AG04450 (cell line): ENCODE measurements at regions not wholly inside any gene's neighbourhood (a gene's known extent, or its start where the extent isn't known, plus 50 kb on each side); places are given as distances from the start of the nearest gene placed in this dataset.

Experiments used
- CTCF ChIA-PET: fragments of 300-600, 350-600 bp; formaldehyde crosslinking; extraction: SDS; loops from one replicate; lab custom pipeline; 2022; ENCODE audit warnings: antibody characterized with exemption, inconsistent platforms; lab: Charles Lee
- POLR2A ChIA-PET: fragments of 350-600 bp; formaldehyde crosslinking; extraction: SDS; loops from one replicate; lab custom pipeline; 2021; ENCODE audit warnings: antibody characterized with exemption, inconsistent platforms; lab: Yijun Ruan, JAX
- DNase-seq: peaks from one replicate; pipeline ENCODE4 v3.0.0-alpha.2; 2011; ENCODE audit warnings: low read depth, low spot score
- H3K27ac ChIP-seq: one replicate; pipeline ENCODE4 v1.5.1; 2012; ENCODE audit warnings: low read depth, low read length, control low read depth
- H3K27me3 ChIP-seq: one replicate; pipeline ENCODE4 v1.6.0; 2012; ENCODE audit warnings: low read length; ENCODE audit not compliant: control insufficient read depth, insufficient read depth
- H3K4me3 ChIP-seq: 2 replicates; pipeline ENCODE4 v1.5.1; 2011; ENCODE audit warnings: mild to moderate bottlenecking, low read depth, low read length, control low read depth
- H3K9me3 ChIP-seq: 2 replicates; pipeline ENCODE4 v1.5.1; 2012; ENCODE audit warnings: low read length; ENCODE audit not compliant: control insufficient read depth, insufficient read depth
- CTCF ChIP-seq: IDR thresholded peaks from 2 replicates; pipeline ENCODE4 v1.5.1; 2011; ENCODE audit warnings: low read depth, low read length, control low read depth, inconsistent platforms

GRCh38 chr2:8424997-8425900 lies 256.6 kb upstream of the ID2 start:
- CTCF ChIA-PET = no interaction called here
- TF ChIP-seq CTCF = no peak
- no peak for DNase-seq
- Histone ChIP-seq H3K9me3 (no peaks in the 10 kb centered on the region; the same call in 1 of the 2 replicates), H3K27ac (no peak overlapping the region), H3K27me3 (no peaks in the 10 kb centered on the region), H3K4me3 (no peak overlapping the region)
- POLR2A ChIA-PET = no interaction called here

GRCh38 chr2:8426550-8426949 lies 255.3 kb upstream of the ID2 start:
- no peak overlapping the region for H3K4me3 ChIP-seq
- H3K9me3 ChIP-seq = no peaks in the 10 kb centered on the region; the same call in 1 of the 2 replicates
- no peak for DNase-seq
- H3K27ac ChIP-seq = no peak overlapping the region
- no peaks in the 10 kb centered on the region for H3K27me3 ChIP-seq
- ChIA-PET CTCF (no interaction called here), POLR2A (no interaction called here)
- no peak for TF ChIP-seq CTCF

- POLR2A ChIA-PET = no interaction called here
- no peak for TF ChIP-seq CTCF
- DNase-seq = no peak
These were observed 254.6 kb upstream of the ID2 start for GRCh38 chr2:8427211-8427610.

GRCh38 chr2:8430628-8431027 lies 251.2 kb upstream of the ID2 start:
- no peak for DNase-seq
- no peak for TF ChIP-seq CTCF
- Histone ChIP-seq H3K4me3 (no peak overlapping the region), H3K9me3 (no peaks in the 10 kb centered on the region; the same call in 1 of the 2 replicates), H3K27ac (no peak overlapping the region), H3K27me3 (no peaks in the 10 kb centered on the region)
- ChIA-PET CTCF (no interaction called here), POLR2A (no interaction called here)

More at GRCh38 chr2:8427211-8427610, 254.6 kb upstream of the ID2 start:
- CTCF ChIA-PET = no interaction called here
- H3K4me3 ChIP-seq = no peak overlapping the region
- no peaks in the 10 kb centered on the region; the same call in 1 of the 2 replicates for H3K9me3 ChIP-seq
- H3K27me3 ChIP-seq = no peaks in the 10 kb centered on the region
- H3K27ac ChIP-seq = no peak overlapping the region

- Histone ChIP-seq H3K27me3 (no peaks in the 10 kb centered on the region), H3K4me3 (no peak overlapping the region), H3K9me3 (no peaks in the 10 kb centered on the region), H3K27ac (no peak overlapping the region)
- ChIA-PET POLR2A (no interaction called here), CTCF (no interaction called here)
- TF ChIP-seq CTCF = no peak
- DNase-seq = no peak
These were observed 250.3 kb upstream of the ID2 start for GRCh38 chr2:8431446-8432125.
